ENCODE measurements at regions not wholly inside any gene's neighbourhood (a gene's known extent, or its start where the extent isn't known, plus 50 kb on each side); places are given as distances from the start of the nearest gene placed in this dataset.

GRCh38 chr3:72630327-72630968, 217.8 kb downstream of the SHQ1 start:
- Mint-ChIP-seq H3K36me3 (ENCODE audit: insufficient read depth in 1 of 3, low read depth in 3 of 3) (peaks cover 0 to 8% (median 0%) of the 10 kb centered on the region in 3 experiments; a peak in 1 of 7 replicates), H3K4me3 (no peak overlapping the region), H3K27ac (no peak overlapping the region), H3K9me3 (no peaks in the 10 kb centered on the region; a peak in 1 of 5 replicates), H3K27me3 (ENCODE audit: low read depth) (no peaks in the 10 kb centered on the region; the same call in 1 of the 2 replicates), H3K4me1 (peaks cover 13 to 16% of the 10 kb centered on the region in 2 experiments)
- Histone ChIP-seq H3K23ac (ENCODE audit: insufficient read length, low read depth, low read length) (no peak overlapping the region), H4K91ac (ENCODE audit: insufficient read length, low read depth, low read length) (no peak overlapping the region), H2BK15ac (ENCODE audit: low read depth, low read length) (no peak overlapping the region), H3K4me2 (ENCODE audit: insufficient read depth, insufficient read length, low read length) (no peak overlapping the region), H3K23me2 (ENCODE audit: insufficient read length, low read depth, low read length, poor library complexity, severe bottlenecking) (peaks cover 2% of the 10 kb centered on the region), H3K56ac (ENCODE audit: insufficient read length, low read depth, low read length) (no peak overlapping the region), H3K27me3 (ENCODE audit: insufficient read depth, low read length) (no peaks in the 10 kb centered on the region), H3K27ac (ENCODE audit: insufficient read length, low read depth, low read length) (no peak overlapping the region), H2AFZ (ENCODE audit: low read length) (no peak overlapping the region), H3K14ac (ENCODE audit: insufficient read depth, low read length) (no peak overlapping the region), H2BK12ac (ENCODE audit: insufficient read length, low read depth, low read length) (no peak overlapping the region), H2BK120ac (ENCODE audit: low read depth, low read length, poor library complexity, severe bottlenecking) (no peak overlapping the region), H3K79me2 (ENCODE audit: insufficient read depth, low read length) (no peaks in the 10 kb centered on the region), H4K8ac (replicated peaks; ENCODE audit: insufficient read length, low read depth, low read length) (no peak overlapping the region), H3K9ac (ENCODE audit: extremely low read depth, insufficient read length, low read length) (no peak overlapping the region), H3K4ac (ENCODE audit: low read depth, low read length) (no peak overlapping the region), H3K9me3 (ENCODE audit: control insufficient read depth, low read depth, low read length) (no peaks in the 10 kb centered on the region), H3K18ac (ENCODE audit: insufficient read length, low read depth, low read length) (no peak overlapping the region), H2BK20ac (ENCODE audit: low read depth, low read length, poor library complexity, severe bottlenecking) (no peak overlapping the region), H3K79me1 (ENCODE audit: insufficient read depth, low read depth, low read length, poor library complexity, severe bottlenecking) (no peaks in the 10 kb centered on the region), H4K20me1 (ENCODE audit: control insufficient read depth, insufficient read depth, insufficient read length) (no peaks in the 10 kb centered on the region), H2BK5ac (ENCODE audit: insufficient read length, low read length) (no peak overlapping the region), H3K4me1 (ENCODE audit: insufficient read depth, low read length) (peaks cover 4% of the 10 kb centered on the region; the same call in 1 of the 2 replicates), H3T11ph (ENCODE audit: low read length) (no peak overlapping the region), H4K5ac (ENCODE audit: insufficient read length, low read depth, low read length) (no peak overlapping the region), H2AK5ac (ENCODE audit: insufficient read length, low read length) (no peak overlapping the region)
- DNase-seq = no peak
- WGBS (ENCODE audit: extremely low coverage, insufficient read length, low lambda C conversion rate) = no CpG with 5 or more reads among the region's 8 CpGs
- no peak for TF ChIP-seq CTCF (conservative IDR thresholded peaks at IDR 0.05)

All from H9 (cell line).